GM18499 (cell line): ENCODE measurements at regions not wholly inside any gene's neighbourhood (a gene's known extent, or its start where the extent isn't known, plus 50 kb on each side); places are given as distances from the start of the nearest gene placed in this dataset.
"Not testable (repeated sequence)": the region's sequence is repeated elsewhere in the genome, so short reads cannot be mapped to it uniquely, and the experiment has no call there.

ENCODE experiments used
- ATAC-seq: cut with Tn5 transposase; IDR thresholded peaks from one replicate; pipeline ENCODE4 v1.9.1; 2021; ENCODE audit warnings: moderate number of reproducible peaks; ENCODE audit not compliant: insufficient read depth, unreplicated experiment

- ATAC-seq = no peak
These were observed 261.1 kb downstream of the MEX3B start for GRCh38 chr15:81784751-81785150.

GRCh38 chr15:81783586-81783985 is 262.2 kb downstream of the MEX3B start:
- ATAC-seq = no peak

DNA sequence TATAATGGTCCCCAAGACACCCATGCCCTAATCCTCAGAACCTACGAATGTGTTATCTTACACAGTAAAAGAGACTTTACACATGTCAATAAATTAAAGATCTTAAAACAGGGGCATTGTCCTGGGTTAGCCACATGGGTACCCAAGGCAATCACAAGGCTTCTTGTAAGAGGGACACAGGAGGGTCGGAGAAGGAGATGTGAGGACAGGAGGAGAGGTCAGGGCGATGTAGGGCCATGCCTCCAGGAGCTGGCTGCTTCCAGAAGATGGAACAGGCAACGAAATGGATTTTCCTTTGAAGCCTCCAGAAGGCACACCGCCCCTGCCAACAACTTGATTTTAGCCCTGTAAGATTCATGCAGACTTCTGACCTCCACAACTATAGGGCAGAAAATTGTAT is 262.7 kb downstream of the MEX3B start:
- ATAC-seq = no peak

- ATAC-seq = no peak
These were observed 264.4 kb downstream of the MEX3B start for GRCh38 chr15:81781395-81781794.

DNA sequence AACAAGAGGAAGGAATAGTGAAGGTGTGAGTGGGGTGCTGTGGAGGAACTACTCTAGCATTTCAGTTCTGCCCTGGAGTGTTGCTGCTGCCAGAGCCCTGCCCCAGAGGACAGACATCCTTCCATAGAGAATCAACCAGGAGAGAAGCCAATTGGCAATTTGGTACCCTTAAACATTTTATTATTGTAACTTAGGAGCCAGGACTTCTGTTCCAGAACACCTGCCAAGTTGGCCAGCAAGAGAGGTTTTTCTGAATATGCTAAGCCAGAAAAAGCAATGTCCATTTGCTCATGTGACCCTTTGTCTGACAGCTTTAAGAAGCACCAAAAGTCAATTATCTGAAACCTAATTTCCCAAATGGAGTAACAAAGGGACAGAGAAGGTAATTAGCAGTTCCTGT is 264.9 kb downstream of the MEX3B start:
- no peak for ATAC-seq

DNA sequence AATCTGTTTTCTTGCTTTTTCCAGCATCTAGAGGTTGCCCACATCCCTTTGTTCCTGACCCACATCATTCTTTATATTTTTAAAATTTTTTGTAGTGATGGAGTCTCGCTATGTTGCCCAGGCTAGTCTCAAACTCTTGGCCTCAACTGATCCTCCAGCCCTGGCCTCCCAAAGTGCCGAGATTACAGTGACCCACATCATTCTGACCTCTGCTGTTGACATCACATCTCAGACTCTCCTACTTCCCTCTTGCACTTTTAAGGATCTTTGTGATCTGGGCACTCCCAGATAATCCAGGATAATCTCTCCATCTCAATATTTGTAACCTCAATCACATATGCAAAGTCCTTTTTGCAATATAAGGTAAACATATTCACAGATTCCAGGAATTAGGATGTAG is 266.6 kb downstream of the MEX3B start:
- no peak for ATAC-seq

GRCh38 chr15:81777546-81777945 is 268.3 kb downstream of the MEX3B start:
- ATAC-seq = no peak

DNA sequence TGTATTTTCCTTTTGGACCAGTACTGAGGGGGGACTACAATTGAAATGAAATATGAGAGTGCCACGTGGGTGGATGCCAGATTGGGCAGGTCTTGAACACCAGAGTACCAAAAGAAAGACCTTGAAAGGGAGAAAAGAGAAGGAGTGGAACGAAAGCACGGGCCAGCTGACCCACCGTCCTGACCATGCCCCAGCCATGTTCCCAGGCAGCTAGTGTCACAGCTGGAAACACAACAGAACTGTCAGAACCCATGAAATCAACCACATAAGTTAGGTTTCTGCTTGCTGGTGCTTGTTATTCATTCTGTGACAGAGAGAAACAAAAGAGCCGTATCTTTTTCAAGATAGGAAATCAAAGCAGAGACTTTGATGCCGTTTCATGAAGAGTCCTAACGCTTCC is 268.8 kb downstream of the MEX3B start:
- ATAC-seq = no peak

GRCh38 chr15:81775779-81776178 is 270.0 kb downstream of the MEX3B start:
- not testable (repeated sequence) for ATAC-seq

DNA sequence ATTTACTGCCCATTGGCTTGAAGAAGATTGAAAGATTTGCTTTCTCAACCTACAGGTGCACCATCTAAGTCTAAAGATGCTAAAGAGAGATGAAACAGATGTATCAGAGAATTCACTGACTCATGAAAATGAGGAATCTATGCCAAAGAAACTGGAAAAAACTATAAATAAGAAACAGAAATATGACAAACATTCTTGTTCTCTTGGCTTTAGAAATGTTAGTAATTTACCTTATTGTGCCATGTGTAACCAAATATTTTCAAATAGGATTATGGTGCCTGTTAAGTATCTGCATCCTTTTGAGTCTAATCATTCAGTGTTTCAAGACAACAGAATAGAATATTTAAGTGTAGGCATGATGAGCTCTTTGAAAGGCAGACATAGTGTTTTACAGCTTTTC is 271.5 kb downstream of the MEX3B start:
- ATAC-seq = no peak

DNA sequence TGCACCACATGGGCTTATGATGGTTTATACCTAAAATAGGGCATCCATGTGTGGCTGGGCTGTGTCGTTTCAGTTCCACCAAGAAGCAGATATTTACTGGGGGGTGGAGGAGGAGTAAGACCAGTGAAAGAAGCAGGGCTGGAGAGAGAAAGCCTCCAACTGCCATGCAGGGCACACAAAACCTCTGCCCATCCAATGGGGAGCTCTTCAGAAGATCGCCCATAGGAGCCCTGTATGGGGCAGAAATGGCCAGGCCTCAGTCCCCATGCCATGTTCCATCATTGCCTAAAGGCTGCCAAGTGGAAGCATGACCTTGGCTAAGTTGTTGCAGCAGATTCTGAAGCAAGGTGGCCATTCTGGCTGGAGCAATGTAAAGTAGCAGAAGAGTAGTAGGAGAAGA is 277.0 kb downstream of the MEX3B start:
- no peak for ATAC-seq

GRCh38 chr15:81766829-81767475 is 278.9 kb downstream of the MEX3B start:
- ATAC-seq = no peak

GRCh38 chr15:81765816-81766215 is 280.0 kb downstream of the MEX3B start:
- no peak for ATAC-seq

DNA sequence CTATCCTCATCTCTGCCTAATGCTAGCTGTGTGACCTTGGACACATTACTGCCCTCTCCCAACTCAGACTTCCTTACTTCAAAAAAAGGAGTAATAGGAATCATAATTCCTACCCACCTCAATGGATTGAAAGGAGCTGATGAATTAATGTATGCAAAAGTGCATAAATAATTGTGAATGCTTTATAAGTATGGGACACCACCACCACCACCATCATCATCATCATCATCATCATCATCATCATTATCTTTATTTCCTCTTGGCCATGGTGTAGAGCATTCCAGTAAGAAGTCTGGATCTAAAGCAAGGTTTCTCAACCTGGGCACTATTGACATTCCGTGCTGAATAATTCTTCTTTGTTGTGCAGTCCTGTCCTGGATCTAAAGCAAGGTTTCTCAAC is 282.5 kb downstream of the MEX3B start:
- no peak for ATAC-seq

GRCh38 chr15:81760686-81761085 is 285.1 kb downstream of the MEX3B start:
- ATAC-seq = no peak

DNA sequence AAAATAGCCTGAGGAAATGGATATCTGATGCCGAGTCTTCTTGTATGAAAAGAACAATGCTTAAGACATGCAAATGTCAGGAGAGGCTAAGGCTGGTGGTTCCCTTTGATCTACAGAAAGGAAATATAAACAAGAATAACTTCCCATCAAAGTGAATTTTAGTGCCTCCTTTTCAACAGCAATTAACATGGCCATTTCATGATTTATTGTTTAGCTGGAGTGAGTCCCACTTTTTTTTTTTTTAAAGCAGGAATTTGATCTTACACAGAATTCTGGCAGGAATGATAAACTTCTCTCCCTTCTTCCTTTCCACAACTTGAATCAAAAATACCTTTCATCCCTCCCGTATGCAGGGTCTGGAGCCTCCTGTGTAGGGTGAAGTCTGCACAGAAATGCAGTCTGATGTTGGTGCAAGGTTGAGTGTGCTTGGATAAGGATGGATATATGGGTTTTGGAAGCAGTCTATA is 287.0 kb downstream of the MEX3B start:
- ATAC-seq = no peak

GRCh38 chr15:81755626-81756025 is 290.2 kb downstream of the MEX3B start:
- ATAC-seq = no peak

DNA sequence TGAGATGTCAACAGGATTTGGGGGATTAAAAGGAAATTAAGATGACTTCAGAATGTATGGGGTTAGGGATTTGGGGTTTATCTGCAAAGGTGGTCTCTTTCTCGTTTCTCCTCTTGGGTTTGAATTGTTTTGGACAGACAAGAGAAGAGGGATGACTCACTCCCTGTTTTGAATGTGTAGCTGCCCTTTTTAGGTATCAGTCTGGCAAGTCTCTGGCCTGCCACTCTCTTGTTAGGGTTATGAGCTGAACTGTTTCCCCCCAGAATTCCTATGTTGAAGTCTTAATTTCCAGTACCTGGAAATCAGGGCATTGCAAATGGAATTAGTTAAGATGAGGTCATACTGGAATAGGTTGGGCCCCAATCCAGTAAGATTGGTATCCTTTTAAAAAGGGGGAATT is 291.7 kb downstream of the MEX3B start:
- ATAC-seq = no peak

DNA sequence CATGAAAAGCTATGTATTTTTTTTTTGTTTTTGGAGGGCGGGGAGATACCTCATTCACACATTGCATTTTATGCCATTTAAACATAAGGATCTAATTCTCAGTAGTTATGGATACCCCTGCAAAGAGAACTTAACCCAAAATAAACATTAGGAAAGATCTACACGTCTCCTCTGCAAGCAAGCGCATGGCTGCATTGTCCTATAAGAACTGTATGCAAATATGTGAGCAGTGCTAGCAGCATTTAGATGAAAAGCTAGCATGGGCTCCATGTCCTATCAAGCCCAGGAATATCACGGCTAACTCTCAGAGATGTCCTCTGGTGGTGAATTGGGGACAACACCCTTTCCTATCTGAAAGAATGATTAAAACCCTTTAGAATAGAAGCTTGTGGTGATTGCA is 292.8 kb downstream of the MEX3B start:
- no peak for ATAC-seq

- ATAC-seq = no peak
These were observed 293.3 kb downstream of the MEX3B start for GRCh38 chr15:81752546-81752942.

DNA sequence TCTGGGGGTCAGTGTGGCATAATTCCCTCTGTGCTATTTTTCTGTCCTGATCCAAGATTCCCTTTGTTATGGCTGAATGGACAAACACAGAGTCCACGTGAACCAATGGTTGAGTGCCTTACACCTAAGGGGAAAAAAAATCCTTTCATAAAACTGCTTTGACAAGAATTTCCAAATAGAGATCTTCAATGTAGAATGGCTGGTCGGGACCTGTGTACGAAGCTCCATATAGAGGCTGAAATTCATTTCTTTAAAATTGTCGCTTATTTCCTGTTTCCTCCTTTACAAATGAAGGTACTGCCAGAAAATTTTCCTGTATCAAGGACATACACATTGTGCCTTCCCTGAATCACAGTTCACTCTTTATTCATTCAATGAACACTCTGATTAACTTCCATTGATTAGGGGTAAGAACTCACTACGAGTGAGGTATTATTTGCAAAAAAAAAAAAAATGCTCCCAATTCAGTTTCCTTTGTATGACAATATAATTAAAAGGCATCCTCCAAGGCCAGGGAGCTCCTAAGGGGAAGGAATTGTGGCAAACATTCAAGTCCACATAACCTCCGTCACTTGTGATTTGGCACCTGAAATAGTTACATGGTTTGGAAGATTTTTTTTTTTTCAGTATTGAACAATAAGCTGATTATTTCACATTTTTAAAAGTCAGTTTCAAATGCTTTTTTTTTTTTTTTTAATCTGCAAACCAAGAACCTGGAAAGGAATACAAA is 293.8 kb downstream of the MEX3B start:
- ATAC-seq = no peak

- ATAC-seq = no peak
These were observed 294.6 kb downstream of the MEX3B start for GRCh38 chr15:81751256-81751655.
